ENCODE measurements at regions not wholly inside any gene's neighbourhood (a gene's known extent, or its start where the extent isn't known, plus 50 kb on each side); places are given as distances from the start of the nearest gene placed in this dataset.

GRCh38 chr4:10740891-10741620, 56.5 kb upstream of the CLNK start:
- DNase-seq = no peak

- no peak for DNase-seq
Observed at GRCh38 chr4:10740251-10740650, 55.7 kb upstream of the CLNK start.

GRCh38 chr4:10738826-10739489, 54.4 kb upstream of the CLNK start:
- no peak for DNase-seq

GRCh38 chr4:10737337-10737736, 52.8 kb upstream of the CLNK start:
- DNase-seq = no peak

GRCh38 chr4:10736895-10737294, 52.3 kb upstream of the CLNK start:
- no peak for DNase-seq

GRCh38 chr4:10736266-10736665, 51.7 kb upstream of the CLNK start:
- DNase-seq = no peak

- no peak for DNase-seq
Observed at GRCh38 chr4:10734697-10735096, 50.1 kb upstream of the CLNK start.

All from NCI-H1105 (cell line).